IPS-18c (cell line): ENCODE measurements at regions not wholly inside any gene's neighbourhood (a gene's known extent, or its start where the extent isn't known, plus 50 kb on each side); places are given as distances from the start of the nearest gene placed in this dataset.
"Not testable (repeated sequence)": the region's sequence is repeated elsewhere in the genome, so short reads cannot be mapped to it uniquely, and the experiment has no call there.

Experiments used
- H3K4me3 ChIP-seq: 2 replicates; pipeline ENCODE4 v1.7.0; 2013; ENCODE audit warnings: low read depth, mild to moderate bottlenecking, low read length, moderate library complexity; ENCODE audit not compliant: insufficient read depth
- H3K9me3 ChIP-seq: one replicate; pipeline ENCODE4 v1.6.1; 2013; ENCODE audit warnings: mild to moderate bottlenecking, low read length, moderate library complexity; ENCODE audit not compliant: control insufficient read depth, insufficient read depth

- H3K4me3 ChIP-seq, result no peak overlapping the region
- H3K9me3 ChIP-seq, result no peaks in the 10 kb centered on the region
These were observed 1032.8 kb upstream of the EPHA6 start for GRCh38 chr3:95781598-95781997.

GRCh38 chr3:95789111-95789510, 1025.3 kb upstream of the EPHA6 start:
- Histone ChIP-seq H3K4me3 (no peak overlapping the region), H3K9me3 (no peaks in the 10 kb centered on the region)

- H3K4me3 ChIP-seq, result no peak overlapping the region
- H3K9me3 ChIP-seq, result no peaks in the 10 kb centered on the region
These were observed 1017.3 kb upstream of the EPHA6 start for GRCh38 chr3:95797081-95797480.

GRCh38 chr3:95798628-95799027, 1015.8 kb upstream of the EPHA6 start:
- H3K9me3 ChIP-seq, result no peaks in the 10 kb centered on the region

GRCh38 chr3:95810462-95810861, 1003.9 kb upstream of the EPHA6 start:
- Histone ChIP-seq H3K4me3 (no peak overlapping the region), H3K9me3 (no peaks in the 10 kb centered on the region)

More at GRCh38 chr3:95798628-95799027, 1015.8 kb upstream of the EPHA6 start:
- H3K4me3 ChIP-seq, result no peak overlapping the region

- H3K4me3 ChIP-seq, result no peak overlapping the region
- H3K9me3 ChIP-seq, result no peaks in the 10 kb centered on the region
These were observed 1001.1 kb upstream of the EPHA6 start for GRCh38 chr3:95813244-95813643.

GRCh38 chr3:95815828-95816227, 998.6 kb upstream of the EPHA6 start:
- no peaks in the 10 kb centered on the region for H3K9me3 ChIP-seq
- no peak overlapping the region for H3K4me3 ChIP-seq

GRCh38 chr3:95826419-95826818, 988.0 kb upstream of the EPHA6 start:
- H3K4me3 ChIP-seq, result no peak overlapping the region
- no peaks in the 10 kb centered on the region for H3K9me3 ChIP-seq

- no peaks in the 10 kb centered on the region for H3K9me3 ChIP-seq
- H3K4me3 ChIP-seq, result no peak overlapping the region
These were observed 982.2 kb upstream of the EPHA6 start for GRCh38 chr3:95832146-95832545.

- H3K9me3 ChIP-seq, H3K4me3 ChIP-seq: not testable (repeated sequence)
These were observed 953.8 kb upstream of the EPHA6 start for GRCh38 chr3:95860628-95861027.

GRCh38 chr3:95883801-95884200, 930.6 kb upstream of the EPHA6 start:
- no peaks in the 10 kb centered on the region for H3K9me3 ChIP-seq
- H3K4me3 ChIP-seq, result no peak overlapping the region

- no peak overlapping the region for H3K4me3 ChIP-seq
- no peaks in the 10 kb centered on the region for H3K9me3 ChIP-seq
These were observed 927.8 kb upstream of the EPHA6 start for GRCh38 chr3:95886616-95887015.

- Histone ChIP-seq H3K4me3 (no peak overlapping the region), H3K9me3 (no peaks in the 10 kb centered on the region)
These were observed 927.3 kb upstream of the EPHA6 start for GRCh38 chr3:95887114-95887513.

GRCh38 chr3:95894820-95895219, 919.6 kb upstream of the EPHA6 start:
- H3K9me3 ChIP-seq, result no peaks in the 10 kb centered on the region
- no peak overlapping the region for H3K4me3 ChIP-seq

GRCh38 chr3:95899494-95899893, 914.9 kb upstream of the EPHA6 start:
- Histone ChIP-seq H3K4me3 (no peak overlapping the region), H3K9me3 (no peaks in the 10 kb centered on the region)

- no peaks in the 10 kb centered on the region for H3K9me3 ChIP-seq
- no peak overlapping the region for H3K4me3 ChIP-seq
These were observed 914.5 kb upstream of the EPHA6 start for GRCh38 chr3:95899911-95900310.

GRCh38 chr3:95901948-95902347, 912.4 kb upstream of the EPHA6 start:
- H3K4me3 ChIP-seq, result no peak overlapping the region
- no peaks in the 10 kb centered on the region for H3K9me3 ChIP-seq

GRCh38 chr3:95905182-95905581, 909.2 kb upstream of the EPHA6 start:
- H3K9me3 ChIP-seq, result no peaks in the 10 kb centered on the region
- H3K4me3 ChIP-seq, result no peak overlapping the region

- Histone ChIP-seq H3K9me3 (peaks cover 5% of the 10 kb centered on the region), H3K4me3 (no peak overlapping the region)
These were observed 902.6 kb upstream of the EPHA6 start for GRCh38 chr3:95911767-95912166.
